Astrocyte (in vitro differentiated cells and primary cell): ENCODE measurements at regions not wholly inside any gene's neighbourhood (a gene's known extent, or its start where the extent isn't known, plus 50 kb on each side); places are given as distances from the start of the nearest gene placed in this dataset.

Experiments used
- DNase-seq: peaks from one replicate; pipeline ENCODE4 v3.0.0-alpha.2; 2010; ENCODE audit warnings: low read depth
- FAIRE-seq: peaks from 2 replicates; lab custom pipeline; 2011; peaks lifted over from hg19 to GRCh38; lab: Jason Lieb, UNC
- H2AFZ ChIP-seq: 2 replicates; pipeline ENCODE4 v1.6.0; 2012; ENCODE audit warnings: low read depth, low read length, inconsistent platforms
- H3K27ac ChIP-seq: 2 replicates; pipeline ENCODE4 v1.5.1; 2011; ENCODE audit warnings: low read depth, low read length, inconsistent platforms
- H3K27me3 ChIP-seq: 2 replicates; pipeline ENCODE4 v1.6.0; 2011; ENCODE audit warnings: low read length, inconsistent platforms; ENCODE audit not compliant: insufficient read depth
- H3K36me3 ChIP-seq: 2 replicates; pipeline ENCODE4 v1.5.1; 2011; ENCODE audit warnings: low read length, inconsistent platforms; ENCODE audit not compliant: insufficient read depth
- H3K4me1 ChIP-seq: 2 replicates; pipeline ENCODE4 v1.5.1; 2011; ENCODE audit warnings: low read length, inconsistent platforms; ENCODE audit not compliant: insufficient read depth
- H3K4me2 ChIP-seq: 2 replicates; pipeline ENCODE4 v1.6.0; 2012; ENCODE audit warnings: low read length, inconsistent platforms
- H3K4me3 ChIP-seq: 2 replicates; pipeline ENCODE4 v1.5.1; 2011; ENCODE audit warnings: low read depth, mild to moderate bottlenecking, low read length, inconsistent platforms; ENCODE audit not compliant: insufficient read depth
- H3K79me2 ChIP-seq: 2 replicates; pipeline ENCODE4 v1.6.0; 2012; ENCODE audit warnings: mild to moderate bottlenecking, low read length, inconsistent platforms; ENCODE audit not compliant: insufficient read depth
- H3K9ac ChIP-seq: 2 replicates; pipeline ENCODE4 v1.6.0; 2012; ENCODE audit warnings: mild to moderate bottlenecking, low read length, inconsistent platforms
- H3K9me3 ChIP-seq: 2 replicates; pipeline ENCODE4 v1.5.1; 2012; ENCODE audit warnings: low read depth, mild to moderate bottlenecking, low read length, inconsistent platforms; ENCODE audit not compliant: insufficient read depth
- H4K20me1 ChIP-seq: 2 replicates; pipeline ENCODE4 v1.6.0; 2012; ENCODE audit warnings: low read length, inconsistent platforms; ENCODE audit not compliant: insufficient read depth
- H3K27ac Mint-ChIP-seq: one replicate; pipeline ENCODE4 v1.8.0; 2021; ENCODE audit warnings: mild to moderate bottlenecking, mixed read lengths; ENCODE audit not compliant: unreplicated experiment
- H3K27me3 Mint-ChIP-seq: one replicate; pipeline ENCODE4 v1.8.0; 2021; ENCODE audit warnings: low read depth, mixed read lengths; ENCODE audit not compliant: unreplicated experiment
- H3K36me3 Mint-ChIP-seq: one replicate; pipeline ENCODE4 v1.8.0; 2021; ENCODE audit warnings: low read depth, mixed read lengths; ENCODE audit not compliant: unreplicated experiment
- H3K4me1 Mint-ChIP-seq: one replicate; pipeline ENCODE4 v1.8.0; 2021; ENCODE audit warnings: low read depth, mixed read lengths; ENCODE audit not compliant: unreplicated experiment
- H3K4me3 Mint-ChIP-seq: one replicate; pipeline ENCODE4 v1.8.0; 2021; ENCODE audit warnings: mild to moderate bottlenecking, moderate library complexity, mixed read lengths; ENCODE audit not compliant: unreplicated experiment
- H3K9me3 Mint-ChIP-seq: one replicate; pipeline ENCODE4 v1.8.0; 2021; ENCODE audit warnings: mild to moderate bottlenecking, mixed read lengths; ENCODE audit not compliant: unreplicated experiment
- EZH2 ChIP-seq: IDR thresholded peaks from 2 replicates; pipeline ENCODE4 v1.6.1; 2012; ENCODE audit warnings: mild to moderate bottlenecking, low read length, inconsistent platforms; ENCODE audit not compliant: insufficient read depth
- TF ChIP-seq, protein P1 (sequence below): IDR thresholded peaks from 2 replicates; pipeline ENCODE4 v1.5.1; 2011; ENCODE audit warnings: low read depth, mild to moderate bottlenecking, inconsistent platforms, low read length, moderate library complexity; ENCODE audit not compliant: insufficient read depth

DNA sequence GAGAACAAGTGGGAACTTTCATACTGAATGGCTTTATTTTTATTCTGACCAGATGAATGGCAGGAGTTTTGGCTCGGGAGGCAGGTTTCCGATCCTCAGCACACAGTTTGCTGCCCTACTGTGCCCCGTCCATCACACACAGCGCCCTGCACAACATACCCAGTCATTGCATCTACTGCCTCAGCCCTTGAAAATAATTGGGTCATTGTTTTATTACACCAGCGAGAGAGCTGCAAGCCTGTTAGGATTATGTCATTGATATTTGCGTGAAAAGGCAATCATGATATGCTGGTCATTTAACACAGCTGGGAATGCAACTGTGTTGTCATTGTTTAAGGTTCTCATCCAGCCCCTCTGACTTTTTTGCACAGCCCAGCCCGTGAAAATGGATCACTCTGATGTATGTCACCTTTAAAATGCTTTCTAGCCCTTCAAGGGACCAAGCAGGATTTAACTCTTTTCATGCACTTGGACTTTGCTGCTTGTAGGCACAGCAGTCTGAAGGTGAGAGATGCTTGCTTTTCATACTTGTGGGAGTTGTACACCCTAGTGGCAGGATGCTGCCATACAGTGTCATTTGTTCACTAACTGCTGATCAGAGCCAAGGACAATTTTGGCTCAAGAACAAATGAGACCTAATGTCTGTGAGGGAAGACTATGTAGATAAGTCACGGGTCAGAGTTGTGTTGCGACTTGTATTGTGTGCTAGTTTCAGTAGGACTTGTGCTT lies 62.3 kb downstream of the RTL9 start:
- Histone ChIP-seq H3K79me2 (no peaks in the 10 kb centered on the region), H3K27ac (no peak overlapping the region), H3K9me3 (no peaks in the 10 kb centered on the region), H3K4me2 (no peak overlapping the region), H4K20me1 (no peaks in the 10 kb centered on the region), H2AFZ (no peak overlapping the region), H3K4me1 (peaks cover 23% of the 10 kb centered on the region), H3K36me3 (no peaks in the 10 kb centered on the region), H3K4me3 (no peak overlapping the region), H3K9ac (no peak overlapping the region), H3K27me3 (no peaks in the 10 kb centered on the region)
- Mint-ChIP-seq H3K4me3 (no peak overlapping the region), H3K27ac (no peak overlapping the region), H3K27me3 (peaks cover 3% of the 10 kb centered on the region), H3K36me3 (no peaks in the 10 kb centered on the region), H3K9me3 (no peaks in the 10 kb centered on the region), H3K4me1 (peaks cover 12% of the 10 kb centered on the region)
- TF ChIP-seq EZH2, result no peak
- TF ChIP-seq, protein P1, sequence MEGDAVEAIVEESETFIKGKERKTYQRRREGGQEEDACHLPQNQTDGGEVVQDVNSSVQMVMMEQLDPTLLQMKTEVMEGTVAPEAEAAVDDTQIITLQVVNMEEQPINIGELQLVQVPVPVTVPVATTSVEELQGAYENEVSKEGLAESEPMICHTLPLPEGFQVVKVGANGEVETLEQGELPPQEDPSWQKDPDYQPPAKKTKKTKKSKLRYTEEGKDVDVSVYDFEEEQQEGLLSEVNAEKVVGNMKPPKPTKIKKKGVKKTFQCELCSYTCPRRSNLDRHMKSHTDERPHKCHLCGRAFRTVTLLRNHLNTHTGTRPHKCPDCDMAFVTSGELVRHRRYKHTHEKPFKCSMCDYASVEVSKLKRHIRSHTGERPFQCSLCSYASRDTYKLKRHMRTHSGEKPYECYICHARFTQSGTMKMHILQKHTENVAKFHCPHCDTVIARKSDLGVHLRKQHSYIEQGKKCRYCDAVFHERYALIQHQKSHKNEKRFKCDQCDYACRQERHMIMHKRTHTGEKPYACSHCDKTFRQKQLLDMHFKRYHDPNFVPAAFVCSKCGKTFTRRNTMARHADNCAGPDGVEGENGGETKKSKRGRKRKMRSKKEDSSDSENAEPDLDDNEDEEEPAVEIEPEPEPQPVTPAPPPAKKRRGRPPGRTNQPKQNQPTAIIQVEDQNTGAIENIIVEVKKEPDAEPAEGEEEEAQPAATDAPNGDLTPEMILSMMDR, result peak; percentile 22
- FAIRE-seq (peak; percentile 95), DNase-seq (no peak)

DNA sequence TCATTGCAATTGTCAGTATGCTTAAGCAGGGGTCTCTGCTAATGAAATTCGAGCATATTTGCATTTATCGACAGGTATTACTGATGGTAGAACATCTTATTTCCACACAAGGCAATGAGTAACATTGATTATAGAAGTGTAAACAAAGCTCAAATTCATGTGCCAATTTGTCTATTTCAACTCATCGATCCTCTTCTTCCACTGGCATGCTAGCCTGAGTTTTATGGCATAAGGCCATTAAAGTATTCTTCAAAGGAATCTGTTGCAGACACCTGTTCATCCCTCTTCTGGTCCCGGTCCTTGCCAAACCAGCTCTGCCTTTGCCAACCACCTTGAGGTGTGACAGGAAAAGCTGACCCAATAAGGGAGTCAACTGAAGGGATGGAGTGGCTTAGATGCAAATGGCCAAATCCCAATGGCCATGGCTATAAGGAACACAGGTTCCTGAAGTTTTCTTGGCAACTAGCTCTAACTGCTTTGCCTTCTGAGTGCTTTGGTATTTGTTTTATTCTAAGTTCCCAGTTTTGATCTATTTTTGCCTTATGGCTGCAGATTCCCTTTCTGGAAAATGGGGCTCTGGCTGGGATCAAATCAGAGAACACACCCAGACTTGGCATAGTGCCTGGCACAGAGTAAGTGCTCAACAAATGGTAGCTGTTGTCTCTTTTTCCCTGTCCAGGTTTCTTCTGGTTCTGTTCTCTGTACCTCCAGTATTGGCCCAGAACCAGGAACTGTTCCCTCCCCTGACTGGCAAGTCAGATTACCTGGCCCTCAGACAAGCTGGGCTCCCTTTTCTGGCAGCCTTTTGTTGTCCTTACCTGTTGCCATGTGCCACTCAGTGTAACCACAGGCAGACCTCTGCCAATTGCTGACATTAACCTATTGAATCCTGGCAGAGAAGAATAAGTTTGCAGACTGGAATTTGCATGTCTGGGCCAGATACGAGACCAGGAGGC lies 63.1 kb downstream of the RTL9 start:
- H3K27me3 ChIP-seq, result no peaks in the 10 kb centered on the region
- no peak overlapping the region for H3K27ac ChIP-seq
- H2AFZ ChIP-seq, result no peak overlapping the region
- H3K27ac Mint-ChIP-seq, result no peak overlapping the region
- no peaks in the 10 kb centered on the region for H3K9me3 ChIP-seq
- no peak for FAIRE-seq
- no peaks in the 10 kb centered on the region for H3K79me2 ChIP-seq
- H3K9ac ChIP-seq, result no peak overlapping the region
- no peak for TF ChIP-seq EZH2
- TF ChIP-seq, protein P1, result no peak
- H3K4me1 ChIP-seq, result peaks cover 18% of the 10 kb centered on the region
- H3K4me2 ChIP-seq, result no peak overlapping the region
- H3K36me3 Mint-ChIP-seq, result no peaks in the 10 kb centered on the region
- H4K20me1 ChIP-seq, result no peaks in the 10 kb centered on the region
- peaks cover 12% of the 10 kb centered on the region for H3K4me1 Mint-ChIP-seq
- H3K4me3 Mint-ChIP-seq, result no peak overlapping the region
- H3K27me3 Mint-ChIP-seq, result peaks cover 3% of the 10 kb centered on the region
- no peaks in the 10 kb centered on the region for H3K36me3 ChIP-seq
- H3K9me3 Mint-ChIP-seq, result no peaks in the 10 kb centered on the region
- no peak for DNase-seq
- H3K4me3 ChIP-seq, result no peak overlapping the region
